Type B pancreatic cell (in vitro differentiated cells): ENCODE measurements at regions not wholly inside any gene's neighbourhood (a gene's known extent, or its start where the extent isn't known, plus 50 kb on each side); places are given as distances from the start of the nearest gene placed in this dataset.

ENCODE experiments used
- DNase-seq: peaks from one replicate; pipeline ENCODE4 v3.0.0; 2021; ENCODE audit warnings: mixed read lengths; ENCODE audit not compliant: unreplicated experiment; ENCODE audit errors: extremely low spot score
- H3K27ac Mint-ChIP-seq: 2 replicates; pipeline ENCODE4 v1.8.0; 2021; ENCODE audit warnings: mild to moderate bottlenecking, mixed read lengths
- H3K27me3 Mint-ChIP-seq: 2 replicates; pipeline ENCODE4 v1.8.0; 2021; ENCODE audit warnings: mixed read lengths
- H3K36me3 Mint-ChIP-seq: 2 replicates; pipeline ENCODE4 v1.8.0; 2021; ENCODE audit warnings: mixed read lengths
- H3K4me1 Mint-ChIP-seq: one replicate; pipeline ENCODE4 v1.8.0; 2021; ENCODE audit warnings: mixed read lengths; ENCODE audit not compliant: unreplicated experiment
- H3K4me3 Mint-ChIP-seq: 2 replicates; pipeline ENCODE4 v1.8.0; 2021; ENCODE audit warnings: mild to moderate bottlenecking, mixed read lengths
- H3K9me3 Mint-ChIP-seq: 2 replicates; pipeline ENCODE4 v1.8.0; 2021; ENCODE audit warnings: mixed read lengths
- CTCF ChIP-seq: fragments of 200-600 bp; sonication (generic); conservative IDR thresholded peaks from 2 replicates; pipeline ENCODE4 v1.5.0; 2021; ENCODE audit warnings: antibody characterized with exemption, mild to moderate bottlenecking

- Mint-ChIP-seq H3K9me3 (peaks cover 7% of the 10 kb centered on the region), H3K36me3 (no peaks in the 10 kb centered on the region), H3K4me1 (peaks cover 4% of the 10 kb centered on the region), H3K27me3 (peaks cover 26% of the 10 kb centered on the region), H3K27ac (no peak overlapping the region), H3K4me3 (no peak overlapping the region)
- TF ChIP-seq CTCF: no peak
- peak; percentile 39 for DNase-seq
Measured at GRCh38 chr5:133697536-133698258, 85.4 kb upstream of the FSTL4 start.

DNA sequence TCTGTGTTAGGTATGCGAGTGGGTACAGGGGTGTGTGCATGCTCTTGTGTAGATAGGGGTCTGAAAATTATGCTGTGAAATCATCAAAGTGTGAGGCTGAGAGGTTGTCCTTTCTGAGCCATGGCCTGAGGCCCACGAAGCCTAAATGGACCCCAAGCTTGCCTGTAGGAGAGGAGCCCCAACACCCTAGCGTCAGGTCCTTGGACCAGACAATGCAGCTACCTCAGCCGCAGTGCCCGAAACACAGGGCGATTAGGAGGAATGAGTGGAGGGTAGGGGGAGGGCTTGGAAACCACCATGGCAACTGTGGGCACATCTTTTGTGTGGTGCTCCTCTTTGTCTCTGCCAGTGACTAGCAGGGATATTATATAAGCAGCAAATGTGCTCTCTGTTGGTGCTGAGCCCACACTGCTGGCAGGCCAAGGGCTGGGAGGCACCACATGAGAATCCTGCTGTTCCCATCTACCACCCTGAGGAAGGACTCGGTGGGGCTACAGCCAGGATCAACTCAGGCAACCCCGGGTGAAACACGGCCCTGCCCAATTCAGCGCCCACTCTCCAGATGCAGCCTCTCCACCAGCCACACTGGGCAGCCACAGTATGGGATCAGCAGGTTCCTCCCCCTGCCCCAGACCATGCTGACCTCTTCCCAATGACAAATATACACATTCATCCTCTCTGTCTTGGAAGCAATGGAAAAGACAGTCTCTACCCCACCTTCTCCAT is 84.6 kb upstream of the FSTL4 start:
- H3K27ac Mint-ChIP-seq: no peak overlapping the region
- no peak overlapping the region for H3K4me3 Mint-ChIP-seq
- peak; percentile 31 for DNase-seq
- peaks cover 4% of the 10 kb centered on the region for H3K4me1 Mint-ChIP-seq
- peaks cover 31% of the 10 kb centered on the region for H3K27me3 Mint-ChIP-seq
- TF ChIP-seq CTCF: no peak
- peaks cover 7% of the 10 kb centered on the region for H3K9me3 Mint-ChIP-seq
- H3K36me3 Mint-ChIP-seq: no peaks in the 10 kb centered on the region

- peaks cover 7% of the 10 kb centered on the region for H3K9me3 Mint-ChIP-seq
- H3K36me3 Mint-ChIP-seq: no peaks in the 10 kb centered on the region
- TF ChIP-seq CTCF: no peak
- H3K27ac Mint-ChIP-seq: no peak overlapping the region
- H3K4me3 Mint-ChIP-seq: no peak overlapping the region
- no peaks in the 10 kb centered on the region for H3K4me1 Mint-ChIP-seq
- DNase-seq: peak; percentile 59
- H3K27me3 Mint-ChIP-seq: peaks cover 35% of the 10 kb centered on the region
Measured at GRCh38 chr5:133696006-133696584, 83.8 kb upstream of the FSTL4 start.

DNA sequence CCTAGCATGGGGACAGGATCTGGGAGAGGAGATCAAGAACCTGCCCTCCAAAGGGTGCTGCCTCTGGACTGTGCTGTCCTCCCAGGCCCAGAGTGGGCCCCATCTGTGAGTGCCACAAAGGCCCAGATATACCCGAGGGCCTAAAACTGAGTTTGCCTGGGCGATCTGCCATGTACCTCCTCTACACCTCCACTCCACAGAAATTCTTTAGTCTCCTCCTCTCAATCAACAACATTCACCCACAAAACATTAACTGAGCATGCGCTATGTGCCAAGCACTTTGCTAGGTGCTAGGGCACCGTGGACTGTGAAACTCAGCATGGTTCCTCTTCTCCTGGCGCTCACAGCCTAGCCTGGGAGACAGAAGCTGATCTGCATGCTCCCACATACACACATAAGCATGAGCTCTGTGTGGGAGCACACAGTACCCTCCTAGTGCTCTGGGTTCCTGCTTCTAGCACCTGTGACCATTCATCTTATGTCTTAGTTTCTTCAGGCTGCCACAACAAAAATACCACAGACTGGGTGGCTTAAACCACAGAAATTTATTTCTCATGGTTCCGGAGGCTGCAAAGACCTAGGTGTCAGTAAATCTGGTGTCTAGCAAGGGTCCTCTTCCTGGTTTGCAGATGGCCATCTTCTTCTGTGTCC is 82.0 kb upstream of the FSTL4 start:
- Mint-ChIP-seq H3K36me3 (no peaks in the 10 kb centered on the region), H3K27me3 (peaks cover 48% of the 10 kb centered on the region), H3K27ac (no peak overlapping the region), H3K4me3 (no peak overlapping the region), H3K4me1 (no peaks in the 10 kb centered on the region), H3K9me3 (no peaks in the 10 kb centered on the region)
- no peak for DNase-seq
- TF ChIP-seq CTCF: no peak

- Mint-ChIP-seq H3K36me3 (no peaks in the 10 kb centered on the region), H3K4me3 (no peak overlapping the region), H3K27ac (no peak overlapping the region), H3K4me1 (peaks cover 7% of the 10 kb centered on the region), H3K9me3 (no peaks in the 10 kb centered on the region), H3K27me3 (peaks cover 67% of the 10 kb centered on the region)
- TF ChIP-seq CTCF: no peak
- no peak for DNase-seq
Measured at GRCh38 chr5:133691448-133691847, 79.1 kb upstream of the FSTL4 start.
